Stomach (tissue), 8 donors: ENCODE measurements at regions not wholly inside any gene's neighbourhood (a gene's known extent, or its start where the extent isn't known, plus 50 kb on each side); places are given as distances from the start of the nearest gene placed in this dataset.

Source experiments
- DNase-seq, 2 donors: peaks; one replicate each; pipeline versions ENCODE4 v3.0.0 to v3.0.0-alpha.2; 2013 to 2019
- H3K27ac ChIP-seq, 5 donors: fragments of 200-600 bp in 4 of 5; sonication (generic) in 4 of 5; one replicate each; pipeline ENCODE4 v1.5.1; 2013 to 2019; ENCODE audit warnings: mild to moderate bottlenecking in 1 of 5, moderate library complexity in 1 of 5
- H3K27me3 ChIP-seq, 3 donors: fragments of 200-600 bp; sonication (generic); one replicate each; pipeline ENCODE4 v1.5.1; 2017 to 2019; ENCODE audit warnings: mixed run types in 1 of 3
- H3K36me3 ChIP-seq, 4 donors: fragments of 200-600 bp; sonication (generic); 1 replicate in 3 of 4; 2 replicates in 1 of 4; pipeline ENCODE4 v1.5.1; 2016 to 2019
- H3K4me1 ChIP-seq, 4 donors: fragments of 200-600 bp; sonication (generic); one replicate each; pipeline ENCODE4 v1.5.1; 2016 to 2019
- H3K4me3 ChIP-seq, 4 donors: fragments of 200-600 bp; sonication (generic) in 3 of 4; one replicate each; pipeline ENCODE4 v1.5.1; 2016 to 2019; ENCODE audit warnings: mild to moderate bottlenecking in 1 of 4
- H3K9me3 ChIP-seq, 4 donors: fragments of 200-600 bp; sonication (generic); one replicate each; pipeline ENCODE4 v1.5.1; 2016 to 2019
- EP300 ChIP-seq: sonication (generic); formaldehyde crosslinking; IDR thresholded peaks from one replicate; pipeline ENCODE4 v1.6.1; 2017; ENCODE audit warnings: antibody characterized with exemption
- POLR2A ChIP-seq, 4 donors: fragments of 450-650 bp; IDR thresholded peaks; one replicate each; pipeline ENCODE4 v1.6.1; 2016; ENCODE audit warnings: antibody characterized with exemption in 4 of 4, control low read depth in 2 of 4, mild to moderate bottlenecking in 1 of 4, moderate library complexity in 1 of 4
- POLR2AphosphoS5 ChIP-seq, 3 donors: sonication (generic); formaldehyde crosslinking; IDR thresholded peaks; one replicate each; pipeline ENCODE4 v1.6.1; 2016; ENCODE audit warnings: antibody characterized with exemption in 3 of 3
- WGBS, 5 donors: extraction: QIAGEN DNeasy Blood & Tissue Kit in 3 of 5; methylation state at CpG; one replicate each; pipeline versions ENCODE4 v1.1.5 to v1.1.7; 2013 to 2018; 5-methylcytosine and 5-hydroxymethylcytosine counted together
- intact Hi-C: fragments of 100-400 bp; cut with DNase I; formaldehyde crosslinking; loops from one replicate; pipeline ENCODE4 v1.15.1; 2023; ENCODE audit warnings: low total_unique reads
- TF ChIP-seq, protein P1 (sequence below), 7 experiments: fragments of 450-650 bp in 4 of 7; fragments of 200-600 bp in 3 of 7; sonication (generic) in 3 of 7; IDR thresholded peaks; one replicate each; pipeline ENCODE4 v1.5.1; 2016 to 2019; ENCODE audit warnings: antibody characterized with exemption in 7 of 7, control low read depth in 2 of 7, mild to moderate bottlenecking in 1 of 7
- donor health status: healthy with polysubstance abuse.
- donor health status: Bipolar disorder and iron deficiency.
- donor health status: healthy.

DNA sequence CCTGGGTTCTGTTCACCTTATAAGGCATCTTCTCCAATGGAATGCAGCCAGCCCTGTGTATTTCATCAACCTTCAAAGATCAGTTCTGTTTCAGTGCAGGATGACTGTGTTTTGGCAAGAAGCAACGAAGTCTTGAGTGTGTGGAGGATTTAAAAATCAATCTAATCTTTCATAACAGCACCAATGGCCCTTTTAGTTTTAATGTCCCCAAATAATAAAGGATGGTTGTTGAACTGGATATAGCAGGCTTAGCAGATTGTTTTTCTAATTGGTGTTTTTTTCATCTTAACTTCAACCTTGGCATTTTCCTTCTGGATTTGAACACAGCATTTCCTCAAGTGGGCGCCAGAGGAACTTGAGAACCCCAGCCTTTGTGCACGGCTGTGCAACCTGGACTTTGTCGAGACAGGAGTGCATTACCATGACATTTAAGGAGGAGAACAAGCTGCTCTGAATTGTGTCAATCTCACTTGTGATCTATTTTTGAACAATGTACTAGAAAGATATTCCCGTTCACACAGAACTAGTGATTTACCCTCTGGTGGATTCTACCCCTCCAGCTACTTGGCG lies 313.3 kb upstream of the AKR1E2 start:
- Histone ChIP-seq H3K9me3 (peaks cover 0 to 4% (median 0%) of the 10 kb centered on the region in 4 donors), H3K4me3 (no peak overlapping the region), H3K36me3 (no peaks in the 10 kb centered on the region), H3K4me1 (peaks cover 0 to 6% (median 0%) of the 10 kb centered on the region in 4 donors), H3K27ac (peak overlapping the region in 1 of 5 donors; percentile 29), H3K27me3 (no peaks in the 10 kb centered on the region)
- intact Hi-C loops = no loop called here
- peak; percentile 37 to 77 for DNase-seq
- TF ChIP-seq POLR2A (IDR thresholded peaks at IDR 0.05) (no peak), POLR2AphosphoS5 (IDR thresholded peaks at IDR 0.05) (peak in 1 of 3 donors; percentile 26), EP300 (no peak)
- TF ChIP-seq, protein P1, sequence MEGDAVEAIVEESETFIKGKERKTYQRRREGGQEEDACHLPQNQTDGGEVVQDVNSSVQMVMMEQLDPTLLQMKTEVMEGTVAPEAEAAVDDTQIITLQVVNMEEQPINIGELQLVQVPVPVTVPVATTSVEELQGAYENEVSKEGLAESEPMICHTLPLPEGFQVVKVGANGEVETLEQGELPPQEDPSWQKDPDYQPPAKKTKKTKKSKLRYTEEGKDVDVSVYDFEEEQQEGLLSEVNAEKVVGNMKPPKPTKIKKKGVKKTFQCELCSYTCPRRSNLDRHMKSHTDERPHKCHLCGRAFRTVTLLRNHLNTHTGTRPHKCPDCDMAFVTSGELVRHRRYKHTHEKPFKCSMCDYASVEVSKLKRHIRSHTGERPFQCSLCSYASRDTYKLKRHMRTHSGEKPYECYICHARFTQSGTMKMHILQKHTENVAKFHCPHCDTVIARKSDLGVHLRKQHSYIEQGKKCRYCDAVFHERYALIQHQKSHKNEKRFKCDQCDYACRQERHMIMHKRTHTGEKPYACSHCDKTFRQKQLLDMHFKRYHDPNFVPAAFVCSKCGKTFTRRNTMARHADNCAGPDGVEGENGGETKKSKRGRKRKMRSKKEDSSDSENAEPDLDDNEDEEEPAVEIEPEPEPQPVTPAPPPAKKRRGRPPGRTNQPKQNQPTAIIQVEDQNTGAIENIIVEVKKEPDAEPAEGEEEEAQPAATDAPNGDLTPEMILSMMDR (IDR thresholded peaks at IDR 0.05) = peak in 4 of 7 experiments; percentile 17 to 37 (median 26)
- 43 to 53% (median 50%) methylated on average over 6 of the region's 6 CpGs for WGBS, 5 donors

DNA sequence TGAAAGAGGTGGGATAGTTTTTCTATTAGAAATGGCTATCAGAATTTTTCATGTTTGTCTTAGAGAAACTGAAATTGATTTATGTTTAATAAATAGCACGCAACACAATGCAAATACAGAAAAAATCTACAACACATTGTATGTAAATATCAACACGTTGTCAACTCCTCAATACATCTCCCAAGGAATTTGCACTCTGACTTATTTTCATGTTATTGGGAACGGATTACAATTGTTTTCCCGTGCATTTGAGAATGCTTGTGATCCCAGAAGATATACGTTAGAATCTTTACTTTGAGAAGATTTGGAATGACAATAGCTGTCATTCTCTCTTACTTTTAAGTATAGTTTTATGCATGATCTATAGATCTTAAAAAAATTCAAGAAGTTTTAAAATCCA lies 313.8 kb upstream of the AKR1E2 start:
- no peaks in the 10 kb centered on the region for H3K27me3 ChIP-seq
- DNase-seq = no peak
- intact Hi-C loops = no loop called here
- TF ChIP-seq EP300 = no peak
- TF ChIP-seq POLR2AphosphoS5 (IDR thresholded peaks at IDR 0.05) = no peak
- TF ChIP-seq, protein P1 (IDR thresholded peaks at IDR 0.05) = no peak
- no peak for TF ChIP-seq POLR2A (IDR thresholded peaks at IDR 0.05)
- peak overlapping the region in 1 of 5 donors; percentile 29 for H3K27ac ChIP-seq
- H3K36me3 ChIP-seq = no peaks in the 10 kb centered on the region
- H3K4me3 ChIP-seq = no peak overlapping the region
- peaks cover 0 to 3% (median 0%) of the 10 kb centered on the region in 4 donors for H3K9me3 ChIP-seq
- WGBS, 5 donors = 75 to 85% (median 82%) methylated on average over 5 of the region's 5 CpGs
- H3K4me1 ChIP-seq = peaks cover 0 to 6% (median 0%) of the 10 kb centered on the region in 4 donors

GRCh38 chr10:4511509-4511908 lies 314.5 kb upstream of the AKR1E2 start:
- H3K27me3 ChIP-seq = no peaks in the 10 kb centered on the region
- intact Hi-C loops = no loop called here
- TF ChIP-seq, protein P1 (IDR thresholded peaks at IDR 0.05) = no peak
- no peak for TF ChIP-seq EP300
- no peak for TF ChIP-seq POLR2A (IDR thresholded peaks at IDR 0.05)
- TF ChIP-seq POLR2AphosphoS5 (IDR thresholded peaks at IDR 0.05) = no peak
- no peaks in the 10 kb centered on the region for H3K9me3 ChIP-seq
- H3K4me1 ChIP-seq = peaks cover 0 to 6% (median 0%) of the 10 kb centered on the region in 4 donors
- peak in 1 of 2 donors; percentile 63 for DNase-seq
- H3K36me3 ChIP-seq = no peaks in the 10 kb centered on the region
- 68 to 80% (median 74%) methylated on average over 4 of the region's 4 CpGs for WGBS, 5 donors
- H3K27ac ChIP-seq = no peak overlapping the region
- H3K4me3 ChIP-seq = no peak overlapping the region

DNA sequence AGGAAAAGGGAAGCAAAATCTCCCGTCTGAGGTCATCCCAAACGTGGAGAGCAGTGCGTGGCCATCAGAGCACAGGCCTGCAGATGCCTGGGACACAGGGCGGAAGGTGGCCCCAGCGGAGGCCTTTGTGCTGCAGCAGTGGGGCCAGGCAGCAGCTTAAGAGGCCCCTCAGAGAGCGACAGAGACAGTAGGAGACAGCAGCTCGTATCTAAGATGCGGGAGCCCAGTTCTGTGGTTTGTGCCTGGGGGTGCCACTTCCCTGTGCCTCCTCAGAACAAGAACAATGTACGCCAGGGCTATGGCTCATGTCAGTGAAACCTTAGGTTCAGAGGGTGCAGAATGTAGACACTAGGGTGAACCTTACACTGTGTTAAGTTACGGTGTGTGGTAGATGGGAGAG lies 316.6 kb upstream of the AKR1E2 start:
- no peak overlapping the region for H3K4me3 ChIP-seq
- H3K9me3 ChIP-seq = no peaks in the 10 kb centered on the region
- H3K27ac ChIP-seq = no peak overlapping the region
- WGBS, 5 donors = 87 to 93% (median 92%) methylated on average over 10 of the region's 10 CpGs
- DNase-seq = no peak
- H3K4me1 ChIP-seq = peaks cover 0 to 6% (median 0%) of the 10 kb centered on the region in 4 donors
- intact Hi-C loops = no loop called here
- no peaks in the 10 kb centered on the region for H3K36me3 ChIP-seq
- no peak for TF ChIP-seq POLR2A (IDR thresholded peaks at IDR 0.05)
- TF ChIP-seq POLR2AphosphoS5 (IDR thresholded peaks at IDR 0.05) = no peak
- no peak for TF ChIP-seq EP300
- TF ChIP-seq, protein P1 (IDR thresholded peaks at IDR 0.05) = no peak
- H3K27me3 ChIP-seq = no peaks in the 10 kb centered on the region
